ENCODE measurements at regions not wholly inside any gene's neighbourhood (a gene's known extent, or its start where the extent isn't known, plus 50 kb on each side); places are given as distances from the start of the nearest gene placed in this dataset.

- no peak overlapping the region for H3K9ac ChIP-seq (ENCODE audit: low read length)
- no peaks in the 10 kb centered on the region for H3K27me3 ChIP-seq (ENCODE audit: low read length)
- no peak for TF ChIP-seq EZH2phosphoT487 (conservative IDR thresholded peaks at IDR 0.05; ENCODE audit: low read length)
- no peak for TF ChIP-seq CTCF (IDR thresholded peaks at IDR 0.05; ENCODE audit: insufficient read depth, low read length, poor library complexity, severe bottlenecking)
- no peaks in the 10 kb centered on the region for H3K79me2 ChIP-seq (ENCODE audit: insufficient read depth, low read length)
- no peak overlapping the region for H2AFZ ChIP-seq (ENCODE audit: low read depth, low read length, severe bottlenecking)
- no peaks in the 10 kb centered on the region for H3K9me3 ChIP-seq (ENCODE audit: insufficient read depth, low read length)
- H3K36me3 ChIP-seq (ENCODE audit: low read length) = no peaks in the 10 kb centered on the region
- H3F3A ChIP-seq (ENCODE audit: insufficient read depth) = no peaks in the 10 kb centered on the region
- no peak overlapping the region for H3K27ac ChIP-seq (ENCODE audit: low read depth, low read length)
- no peak overlapping the region for H3K4me2 ChIP-seq (ENCODE audit: low read depth, low read length, poor library complexity, severe bottlenecking)
- no peak overlapping the region for H3K4me3 ChIP-seq (ENCODE audit: insufficient read depth, low read length, poor library complexity, severe bottlenecking)
- H4K20me1 ChIP-seq (ENCODE audit: low read depth, low read length) = no peaks in the 10 kb centered on the region
- H3K9me2 ChIP-seq (replicated peaks; ENCODE audit: insufficient read depth, low read length) = no peaks in the 10 kb centered on the region
Observed at GRCh38 chr2:180570864-180571263, 409.5 kb upstream of the UBE2E3 start.

- no peaks in the 10 kb centered on the region for H3K36me3 ChIP-seq (ENCODE audit: low read length)
- H3K79me2 ChIP-seq (ENCODE audit: insufficient read depth, low read length) = no peaks in the 10 kb centered on the region
- H3K9me3 ChIP-seq (ENCODE audit: insufficient read depth, low read length) = no peaks in the 10 kb centered on the region
- H3K9me2 ChIP-seq (replicated peaks; ENCODE audit: insufficient read depth, low read length) = no peaks in the 10 kb centered on the region
- TF ChIP-seq EZH2phosphoT487 (conservative IDR thresholded peaks at IDR 0.05; ENCODE audit: low read length) (no peak), CTCF (IDR thresholded peaks at IDR 0.05; ENCODE audit: insufficient read depth, low read length, poor library complexity, severe bottlenecking) (no peak)
- no peak overlapping the region for H3K9ac ChIP-seq (ENCODE audit: low read length)
- no peaks in the 10 kb centered on the region for H3K27me3 ChIP-seq (ENCODE audit: low read length)
- H3F3A ChIP-seq (ENCODE audit: insufficient read depth) = no peaks in the 10 kb centered on the region
- no peaks in the 10 kb centered on the region for H4K20me1 ChIP-seq (ENCODE audit: low read depth, low read length)
- no peak overlapping the region for H3K4me3 ChIP-seq (ENCODE audit: insufficient read depth, low read length, poor library complexity, severe bottlenecking)
- no peak overlapping the region for H2AFZ ChIP-seq (ENCODE audit: low read depth, low read length, severe bottlenecking)
- no peak overlapping the region for H3K4me2 ChIP-seq (ENCODE audit: low read depth, low read length, poor library complexity, severe bottlenecking)
- H3K27ac ChIP-seq (ENCODE audit: low read depth, low read length) = no peak overlapping the region
Observed at GRCh38 chr2:180564051-180564450, 416.4 kb upstream of the UBE2E3 start.

GRCh38 chr2:180562378-180562777 lies 418.0 kb upstream of the UBE2E3 start:
- no peak overlapping the region for H3K27ac ChIP-seq (ENCODE audit: low read depth, low read length)
- H3K9me2 ChIP-seq (replicated peaks; ENCODE audit: insufficient read depth, low read length) = no peaks in the 10 kb centered on the region
- H3K9ac ChIP-seq (ENCODE audit: low read length) = no peak overlapping the region
- H3K4me3 ChIP-seq (ENCODE audit: insufficient read depth, low read length, poor library complexity, severe bottlenecking) = no peak overlapping the region
- no peaks in the 10 kb centered on the region for H3F3A ChIP-seq (ENCODE audit: insufficient read depth)
- H3K36me3 ChIP-seq (ENCODE audit: low read length) = no peaks in the 10 kb centered on the region
- no peak for TF ChIP-seq CTCF (IDR thresholded peaks at IDR 0.05; ENCODE audit: insufficient read depth, low read length, poor library complexity, severe bottlenecking)
- no peak for TF ChIP-seq EZH2phosphoT487 (conservative IDR thresholded peaks at IDR 0.05; ENCODE audit: low read length)
- H3K9me3 ChIP-seq (ENCODE audit: insufficient read depth, low read length) = no peaks in the 10 kb centered on the region
- H3K79me2 ChIP-seq (ENCODE audit: insufficient read depth, low read length) = no peaks in the 10 kb centered on the region
- H4K20me1 ChIP-seq (ENCODE audit: low read depth, low read length) = no peaks in the 10 kb centered on the region
- no peaks in the 10 kb centered on the region for H3K27me3 ChIP-seq (ENCODE audit: low read length)
- no peak overlapping the region for H3K4me2 ChIP-seq (ENCODE audit: low read depth, low read length, poor library complexity, severe bottlenecking)
- H2AFZ ChIP-seq (ENCODE audit: low read depth, low read length, severe bottlenecking) = no peak overlapping the region

All from SU-DHL-6 (cell line).